H1 (cell line): ENCODE measurements at regions not wholly inside any gene's neighbourhood (a gene's known extent, or its start where the extent isn't known, plus 50 kb on each side); places are given as distances from the start of the nearest gene placed in this dataset.

Experiments
- HDAC2 ChIP-seq, 2 experiments: fragments of 300-600 bp in 1 of 2; sonication (generic) in 1 of 2; IDR thresholded peaks; 2 replicates each; pipeline ENCODE4 v1.6.1; 2011 to 2012; ENCODE audit warnings: low read depth in 2 of 2, low read length in 2 of 2, mild to moderate bottlenecking in 2 of 2, moderate library complexity in 2 of 2, borderline replicate concordance in 1 of 2, inconsistent platforms in 1 of 2
- TF ChIP-seq, protein P1 (sequence below): fragments of 300-600 bp; sonication (generic); IDR thresholded peaks from 2 replicates; pipeline ENCODE4 v1.7.1; 2012; ENCODE audit warnings: low read length, moderate library complexity, mild to moderate bottlenecking, inconsistent platforms; ENCODE audit not compliant: insufficient replicate concordance

DNA sequence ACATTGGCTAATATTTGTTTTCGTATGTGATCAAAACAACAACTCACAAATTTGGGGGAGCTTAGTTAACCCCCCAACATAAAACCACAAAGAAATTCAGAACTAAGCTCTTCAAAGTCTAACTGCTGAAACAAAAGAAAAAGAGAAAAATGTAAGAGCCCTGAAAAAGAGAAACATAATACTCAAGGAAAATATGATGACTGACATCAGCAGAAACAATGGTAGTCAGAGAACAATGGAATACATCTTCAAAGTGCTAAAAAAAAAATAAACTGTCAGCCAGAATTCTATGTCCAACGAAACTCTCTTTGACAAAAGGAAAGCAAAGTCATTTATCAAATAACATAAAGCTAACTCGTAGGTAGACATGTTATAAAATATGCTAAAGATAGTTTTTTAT is 566.3 kb upstream of the GRAMD2B start (continued):
- TF ChIP-seq, protein P1, sequence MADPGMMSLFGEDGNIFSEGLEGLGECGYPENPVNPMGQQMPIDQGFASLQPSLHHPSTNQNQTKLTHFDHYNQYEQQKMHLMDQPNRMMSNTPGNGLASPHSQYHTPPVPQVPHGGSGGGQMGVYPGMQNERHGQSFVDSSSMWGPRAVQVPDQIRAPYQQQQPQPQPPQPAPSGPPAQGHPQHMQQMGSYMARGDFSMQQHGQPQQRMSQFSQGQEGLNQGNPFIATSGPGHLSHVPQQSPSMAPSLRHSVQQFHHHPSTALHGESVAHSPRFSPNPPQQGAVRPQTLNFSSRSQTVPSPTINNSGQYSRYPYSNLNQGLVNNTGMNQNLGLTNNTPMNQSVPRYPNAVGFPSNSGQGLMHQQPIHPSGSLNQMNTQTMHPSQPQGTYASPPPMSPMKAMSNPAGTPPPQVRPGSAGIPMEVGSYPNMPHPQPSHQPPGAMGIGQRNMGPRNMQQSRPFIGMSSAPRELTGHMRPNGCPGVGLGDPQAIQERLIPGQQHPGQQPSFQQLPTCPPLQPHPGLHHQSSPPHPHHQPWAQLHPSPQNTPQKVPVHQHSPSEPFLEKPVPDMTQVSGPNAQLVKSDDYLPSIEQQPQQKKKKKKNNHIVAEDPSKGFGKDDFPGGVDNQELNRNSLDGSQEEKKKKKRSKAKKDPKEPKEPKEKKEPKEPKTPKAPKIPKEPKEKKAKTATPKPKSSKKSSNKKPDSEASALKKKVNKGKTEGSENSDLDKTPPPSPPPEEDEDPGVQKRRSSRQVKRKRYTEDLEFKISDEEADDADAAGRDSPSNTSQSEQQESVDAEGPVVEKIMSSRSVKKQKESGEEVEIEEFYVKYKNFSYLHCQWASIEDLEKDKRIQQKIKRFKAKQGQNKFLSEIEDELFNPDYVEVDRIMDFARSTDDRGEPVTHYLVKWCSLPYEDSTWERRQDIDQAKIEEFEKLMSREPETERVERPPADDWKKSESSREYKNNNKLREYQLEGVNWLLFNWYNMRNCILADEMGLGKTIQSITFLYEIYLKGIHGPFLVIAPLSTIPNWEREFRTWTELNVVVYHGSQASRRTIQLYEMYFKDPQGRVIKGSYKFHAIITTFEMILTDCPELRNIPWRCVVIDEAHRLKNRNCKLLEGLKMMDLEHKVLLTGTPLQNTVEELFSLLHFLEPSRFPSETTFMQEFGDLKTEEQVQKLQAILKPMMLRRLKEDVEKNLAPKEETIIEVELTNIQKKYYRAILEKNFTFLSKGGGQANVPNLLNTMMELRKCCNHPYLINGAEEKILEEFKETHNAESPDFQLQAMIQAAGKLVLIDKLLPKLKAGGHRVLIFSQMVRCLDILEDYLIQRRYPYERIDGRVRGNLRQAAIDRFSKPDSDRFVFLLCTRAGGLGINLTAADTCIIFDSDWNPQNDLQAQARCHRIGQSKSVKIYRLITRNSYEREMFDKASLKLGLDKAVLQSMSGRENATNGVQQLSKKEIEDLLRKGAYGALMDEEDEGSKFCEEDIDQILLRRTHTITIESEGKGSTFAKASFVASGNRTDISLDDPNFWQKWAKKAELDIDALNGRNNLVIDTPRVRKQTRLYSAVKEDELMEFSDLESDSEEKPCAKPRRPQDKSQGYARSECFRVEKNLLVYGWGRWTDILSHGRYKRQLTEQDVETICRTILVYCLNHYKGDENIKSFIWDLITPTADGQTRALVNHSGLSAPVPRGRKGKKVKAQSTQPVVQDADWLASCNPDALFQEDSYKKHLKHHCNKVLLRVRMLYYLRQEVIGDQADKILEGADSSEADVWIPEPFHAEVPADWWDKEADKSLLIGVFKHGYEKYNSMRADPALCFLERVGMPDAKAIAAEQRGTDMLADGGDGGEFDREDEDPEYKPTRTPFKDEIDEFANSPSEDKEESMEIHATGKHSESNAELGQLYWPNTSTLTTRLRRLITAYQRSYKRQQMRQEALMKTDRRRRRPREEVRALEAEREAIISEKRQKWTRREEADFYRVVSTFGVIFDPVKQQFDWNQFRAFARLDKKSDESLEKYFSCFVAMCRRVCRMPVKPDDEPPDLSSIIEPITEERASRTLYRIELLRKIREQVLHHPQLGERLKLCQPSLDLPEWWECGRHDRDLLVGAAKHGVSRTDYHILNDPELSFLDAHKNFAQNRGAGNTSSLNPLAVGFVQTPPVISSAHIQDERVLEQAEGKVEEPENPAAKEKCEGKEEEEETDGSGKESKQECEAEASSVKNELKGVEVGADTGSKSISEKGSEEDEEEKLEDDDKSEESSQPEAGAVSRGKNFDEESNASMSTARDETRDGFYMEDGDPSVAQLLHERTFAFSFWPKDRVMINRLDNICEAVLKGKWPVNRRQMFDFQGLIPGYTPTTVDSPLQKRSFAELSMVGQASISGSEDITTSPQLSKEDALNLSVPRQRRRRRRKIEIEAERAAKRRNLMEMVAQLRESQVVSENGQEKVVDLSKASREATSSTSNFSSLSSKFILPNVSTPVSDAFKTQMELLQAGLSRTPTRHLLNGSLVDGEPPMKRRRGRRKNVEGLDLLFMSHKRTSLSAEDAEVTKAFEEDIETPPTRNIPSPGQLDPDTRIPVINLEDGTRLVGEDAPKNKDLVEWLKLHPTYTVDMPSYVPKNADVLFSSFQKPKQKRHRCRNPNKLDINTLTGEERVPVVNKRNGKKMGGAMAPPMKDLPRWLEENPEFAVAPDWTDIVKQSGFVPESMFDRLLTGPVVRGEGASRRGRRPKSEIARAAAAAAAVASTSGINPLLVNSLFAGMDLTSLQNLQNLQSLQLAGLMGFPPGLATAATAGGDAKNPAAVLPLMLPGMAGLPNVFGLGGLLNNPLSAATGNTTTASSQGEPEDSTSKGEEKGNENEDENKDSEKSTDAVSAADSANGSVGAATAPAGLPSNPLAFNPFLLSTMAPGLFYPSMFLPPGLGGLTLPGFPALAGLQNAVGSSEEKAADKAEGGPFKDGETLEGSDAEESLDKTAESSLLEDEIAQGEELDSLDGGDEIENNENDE, result no peak
- TF ChIP-seq HDAC2 (IDR thresholded peaks at IDR 0.05; ENCODE audit: borderline replicate concordance in 1 of 2, low read depth in 2 of 2, low read length in 2 of 2), result no peak
